ENCODE measurements at regions not wholly inside any gene's neighbourhood (a gene's known extent, or its start where the extent isn't known, plus 50 kb on each side); places are given as distances from the start of the nearest gene placed in this dataset.

- ATAC-seq (no peak), DNase-seq (no peak)
- Histone ChIP-seq H3K27ac (no peak overlapping the region), H3K9me3 (no peaks in the 10 kb centered on the region), H3K4me3 (no peak overlapping the region), H3K36me3 (no peaks in the 10 kb centered on the region), H3K4me1 (no peaks in the 10 kb centered on the region), H3K27me3 (ENCODE audit: low read depth) (no peaks in the 10 kb centered on the region)
- no peak for TF ChIP-seq CTCF (IDR thresholded peaks at IDR 0.05)
- intact Hi-C loops (cut with DNase I) = no loop called here
These were observed 482.6 kb downstream of the INHBA start for GRCh38 chr7:41220266-41220665.

GRCh38 chr7:41219276-41219675 is 483.6 kb downstream of the INHBA start:
- no peaks in the 10 kb centered on the region for H3K4me1 ChIP-seq
- no peak for TF ChIP-seq CTCF (IDR thresholded peaks at IDR 0.05)
- H3K4me3 ChIP-seq = no peak overlapping the region
- no peak for DNase-seq
- no peak overlapping the region for H3K27ac ChIP-seq
- H3K27me3 ChIP-seq (ENCODE audit: low read depth) = no peaks in the 10 kb centered on the region
- ATAC-seq = no peak
- no peaks in the 10 kb centered on the region for H3K36me3 ChIP-seq
- intact Hi-C loops (cut with DNase I) = no loop called here
- no peaks in the 10 kb centered on the region for H3K9me3 ChIP-seq

GRCh38 chr7:41217306-41217705 is 485.6 kb downstream of the INHBA start:
- Histone ChIP-seq H3K27ac (no peak overlapping the region), H3K27me3 (ENCODE audit: low read depth) (no peaks in the 10 kb centered on the region), H3K4me3 (no peak overlapping the region), H3K9me3 (no peaks in the 10 kb centered on the region), H3K36me3 (no peaks in the 10 kb centered on the region), H3K4me1 (no peaks in the 10 kb centered on the region)
- no peak for DNase-seq
- no peak for ATAC-seq
- intact Hi-C loops (cut with DNase I) = no loop called here
- no peak for TF ChIP-seq CTCF (IDR thresholded peaks at IDR 0.05)

GRCh38 chr7:41207141-41207540 is 495.7 kb downstream of the INHBA start:
- no peak for TF ChIP-seq CTCF (IDR thresholded peaks at IDR 0.05)
- H3K4me3 ChIP-seq = no peak overlapping the region
- no peaks in the 10 kb centered on the region for H3K4me1 ChIP-seq
- no peaks in the 10 kb centered on the region for H3K9me3 ChIP-seq
- H3K27me3 ChIP-seq (ENCODE audit: low read depth) = no peaks in the 10 kb centered on the region
- intact Hi-C loops (cut with DNase I) = no loop called here
- DNase-seq (no peak), ATAC-seq (no peak)
- H3K36me3 ChIP-seq = no peaks in the 10 kb centered on the region
- no peak overlapping the region for H3K27ac ChIP-seq

GRCh38 chr7:41206267-41206666 is 496.6 kb downstream of the INHBA start:
- TF ChIP-seq CTCF (IDR thresholded peaks at IDR 0.05) = no peak
- ATAC-seq (no peak), DNase-seq (no peak)
- intact Hi-C loops (cut with DNase I) = no loop called here
- H3K27ac ChIP-seq = no peak overlapping the region
- no peaks in the 10 kb centered on the region for H3K9me3 ChIP-seq
- H3K4me1 ChIP-seq = no peaks in the 10 kb centered on the region
- no peaks in the 10 kb centered on the region for H3K27me3 ChIP-seq (ENCODE audit: low read depth)
- H3K36me3 ChIP-seq = no peaks in the 10 kb centered on the region
- H3K4me3 ChIP-seq = no peak overlapping the region

GRCh38 chr7:41205600-41205999 is 497.3 kb downstream of the INHBA start:
- Histone ChIP-seq H3K27me3 (ENCODE audit: low read depth) (no peaks in the 10 kb centered on the region), H3K4me3 (no peak overlapping the region), H3K4me1 (no peaks in the 10 kb centered on the region), H3K9me3 (no peaks in the 10 kb centered on the region), H3K36me3 (no peaks in the 10 kb centered on the region), H3K27ac (no peak overlapping the region)
- no peak for ATAC-seq
- intact Hi-C loops (cut with DNase I) = no loop called here
- DNase-seq = no peak
- no peak for TF ChIP-seq CTCF (IDR thresholded peaks at IDR 0.05)
